DND-41 (cell line): ENCODE measurements at regions not wholly inside any gene's neighbourhood (a gene's known extent, or its start where the extent isn't known, plus 50 kb on each side); places are given as distances from the start of the nearest gene placed in this dataset.

Experiments used
- EZH2 ChIP-seq: IDR thresholded peaks from 3 replicates; pipeline ENCODE4 v1.6.1; 2012; ENCODE audit warnings: borderline replicate concordance, low read depth, mild to moderate bottlenecking, moderate library complexity, low read length, inconsistent platforms; ENCODE audit not compliant: severe bottlenecking
- TF ChIP-seq, protein P1 (sequence below): IDR thresholded peaks from 2 replicates; pipeline ENCODE4 v1.5.1; 2012; ENCODE audit warnings: borderline replicate concordance, low read length, moderate library complexity, mild to moderate bottlenecking; ENCODE audit not compliant: poor library complexity, severe bottlenecking; ENCODE audit errors: extremely low read depth

DNA sequence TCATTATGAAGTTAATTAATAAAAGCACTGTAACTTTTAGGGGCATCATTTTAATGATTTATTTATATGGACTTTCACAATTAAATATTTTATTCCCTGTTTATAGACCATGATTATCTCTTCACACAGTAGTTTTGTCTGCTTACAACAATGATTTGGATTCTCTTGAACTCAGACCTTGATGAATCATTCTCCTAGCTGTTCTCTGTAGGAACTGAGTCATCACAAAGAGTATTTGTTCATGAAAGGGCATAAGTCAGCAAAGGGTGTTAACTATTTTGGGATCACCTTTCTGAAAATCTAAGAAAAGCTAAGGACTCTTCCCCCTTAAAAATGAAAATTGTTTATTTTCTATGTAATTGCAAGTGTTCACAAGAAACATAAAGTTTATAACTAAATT, 461.1 kb upstream of the UBE2E3 start:
- TF ChIP-seq, protein P1, sequence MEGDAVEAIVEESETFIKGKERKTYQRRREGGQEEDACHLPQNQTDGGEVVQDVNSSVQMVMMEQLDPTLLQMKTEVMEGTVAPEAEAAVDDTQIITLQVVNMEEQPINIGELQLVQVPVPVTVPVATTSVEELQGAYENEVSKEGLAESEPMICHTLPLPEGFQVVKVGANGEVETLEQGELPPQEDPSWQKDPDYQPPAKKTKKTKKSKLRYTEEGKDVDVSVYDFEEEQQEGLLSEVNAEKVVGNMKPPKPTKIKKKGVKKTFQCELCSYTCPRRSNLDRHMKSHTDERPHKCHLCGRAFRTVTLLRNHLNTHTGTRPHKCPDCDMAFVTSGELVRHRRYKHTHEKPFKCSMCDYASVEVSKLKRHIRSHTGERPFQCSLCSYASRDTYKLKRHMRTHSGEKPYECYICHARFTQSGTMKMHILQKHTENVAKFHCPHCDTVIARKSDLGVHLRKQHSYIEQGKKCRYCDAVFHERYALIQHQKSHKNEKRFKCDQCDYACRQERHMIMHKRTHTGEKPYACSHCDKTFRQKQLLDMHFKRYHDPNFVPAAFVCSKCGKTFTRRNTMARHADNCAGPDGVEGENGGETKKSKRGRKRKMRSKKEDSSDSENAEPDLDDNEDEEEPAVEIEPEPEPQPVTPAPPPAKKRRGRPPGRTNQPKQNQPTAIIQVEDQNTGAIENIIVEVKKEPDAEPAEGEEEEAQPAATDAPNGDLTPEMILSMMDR, result no peak
- TF ChIP-seq EZH2, result no peak
